Neuronal stem cell (in vitro differentiated cells): ENCODE measurements at regions not wholly inside any gene's neighbourhood (a gene's known extent, or its start where the extent isn't known, plus 50 kb on each side); places are given as distances from the start of the nearest gene placed in this dataset.

ENCODE experiments used
- DNase-seq: peaks from one replicate; pipeline ENCODE4 v3.0.0-alpha.2; 2013; ENCODE audit warnings: low spot score
- H2AFZ ChIP-seq: one replicate; pipeline ENCODE4 v1.6.1; 2013; ENCODE audit warnings: mild to moderate bottlenecking, low read length, inconsistent platforms
- H2AK5ac ChIP-seq: 2 replicates; pipeline ENCODE4 v1.6.1; 2013; ENCODE audit warnings: low read depth, mild to moderate bottlenecking, inconsistent platforms, low read length, moderate library complexity, mixed read lengths
- H2BK120ac ChIP-seq: 2 replicates; pipeline ENCODE4 v1.6.1; 2013; ENCODE audit warnings: low read depth, mild to moderate bottlenecking, inconsistent platforms, low read length, moderate library complexity, mixed read lengths
- H2BK12ac ChIP-seq: one replicate; pipeline ENCODE4 v1.6.1; 2013; ENCODE audit warnings: low read length, inconsistent platforms
- H2BK15ac ChIP-seq: 2 replicates; pipeline ENCODE4 v1.6.1; 2013; ENCODE audit warnings: mild to moderate bottlenecking, low read length, inconsistent platforms, mixed read lengths
- H2BK5ac ChIP-seq: one replicate; pipeline ENCODE4 v1.6.1; 2013; ENCODE audit warnings: inconsistent platforms, mild to moderate bottlenecking, low read length, moderate library complexity
- H3K14ac ChIP-seq: one replicate; pipeline ENCODE4 v1.6.1; 2013; ENCODE audit warnings: low read length, inconsistent platforms
- H3K18ac ChIP-seq: 2 replicates; pipeline ENCODE4 v1.6.1; 2013; ENCODE audit warnings: low read length, inconsistent platforms
- H3K23ac ChIP-seq: 2 replicates; pipeline ENCODE4 v1.6.1; 2013; ENCODE audit warnings: low read depth, mild to moderate bottlenecking, mixed read lengths, low read length, inconsistent platforms; ENCODE audit not compliant: poor library complexity
- H3K27ac ChIP-seq: replicated peaks from 3 replicates; pipeline ENCODE4 v1.5.1; 2013; ENCODE audit warnings: low read length, inconsistent platforms
- H3K27me3 ChIP-seq, 3 experiments: 2 replicates each; pipeline ENCODE4 v1.6.1; 2013; ENCODE audit warnings: low read length in 3 of 3, mild to moderate bottlenecking in 2 of 3, inconsistent platforms in 1 of 3, low read depth in 1 of 3, mixed read lengths in 1 of 3, moderate library complexity in 1 of 3; ENCODE audit not compliant: control insufficient read depth in 3 of 3, insufficient read depth in 3 of 3
- H3K36me3 ChIP-seq, 2 donors: replicated peaks in 1 of 2; 2 replicates each; pipeline ENCODE4 v1.6.1; 2013; ENCODE audit warnings: low read length in 2 of 2; ENCODE audit not compliant: control insufficient read depth in 2 of 2, insufficient read depth in 2 of 2
- H3K4ac ChIP-seq: 2 replicates; pipeline ENCODE4 v1.6.1; 2013; ENCODE audit warnings: inconsistent platforms, mild to moderate bottlenecking, low read length, moderate library complexity
- H3K4me1 ChIP-seq, 2 donors: 1 replicate in 1 of 2; 2 replicates in 1 of 2; pipeline ENCODE4 v1.6.1; 2013; ENCODE audit warnings: low read length in 2 of 2, low read depth in 1 of 2; ENCODE audit not compliant: control insufficient read depth in 2 of 2, insufficient read depth in 1 of 2
- H3K4me2 ChIP-seq: one replicate; pipeline ENCODE4 v1.6.1; 2013; ENCODE audit warnings: mild to moderate bottlenecking, low read length, inconsistent platforms; ENCODE audit not compliant: insufficient read depth, poor library complexity, severe bottlenecking
- H3K4me3 ChIP-seq, 2 donors: 2 replicates each; pipeline ENCODE4 v1.5.1; 2013; ENCODE audit warnings: low read length in 2 of 2, mild to moderate bottlenecking in 2 of 2, inconsistent platforms in 1 of 2, moderate library complexity in 1 of 2
- H3K79me1 ChIP-seq: one replicate; pipeline ENCODE4 v1.6.1; 2013; ENCODE audit warnings: low read depth, mild to moderate bottlenecking, inconsistent platforms, low read length, moderate library complexity
- H3K9ac ChIP-seq: one replicate; pipeline ENCODE4 v1.6.1; 2013; ENCODE audit warnings: mild to moderate bottlenecking, low read depth, low read length, inconsistent platforms; ENCODE audit not compliant: poor library complexity
- H3K9me3 ChIP-seq, 2 donors: replicated peaks in 1 of 2; 2 replicates each; pipeline versions ENCODE3 to v1.6.1; 2013; ENCODE audit warnings: low read length in 2 of 2, mild to moderate bottlenecking in 2 of 2, inconsistent platforms in 1 of 2, low read depth in 1 of 2, mixed read lengths in 1 of 2, moderate library complexity in 1 of 2; ENCODE audit not compliant: control insufficient read depth in 2 of 2, insufficient read depth in 1 of 2
- H4K8ac ChIP-seq: one replicate; pipeline ENCODE4 v1.6.1; 2013; ENCODE audit warnings: low read depth, mild to moderate bottlenecking, inconsistent platforms, low read length, moderate library complexity
- H4K91ac ChIP-seq: one replicate; pipeline ENCODE4 v1.6.1; 2013; ENCODE audit warnings: low read length, low read depth, mild to moderate bottlenecking, inconsistent platforms; ENCODE audit not compliant: poor library complexity
- WGBS, 2 donors: extraction: QIAGEN DNeasy Blood & Tissue Kit; methylation state at CpG; one replicate each; pipeline ENCODE4 v1.1.7; 2013; ENCODE audit warnings: missing lambda C conversion rate in 2 of 2, mixed read lengths in 1 of 2; ENCODE audit not compliant: insufficient read length in 2 of 2, insufficient replicate concordance in 1 of 2; ENCODE audit errors: extremely low coverage in 2 of 2; 5-methylcytosine and 5-hydroxymethylcytosine counted together

- Histone ChIP-seq H3K27me3 (no peaks in the 10 kb centered on the region), H3K79me1 (no peaks in the 10 kb centered on the region), H2BK12ac (no peak overlapping the region), H3K4me3 (no peak overlapping the region), H2AK5ac (no peak overlapping the region), H3K9ac (no peak overlapping the region), H3K36me3 (no peaks in the 10 kb centered on the region), H3K4me1 (no peaks in the 10 kb centered on the region), H3K4me2 (no peak overlapping the region), H4K91ac (no peak overlapping the region), H3K27ac (no peak overlapping the region), H3K4ac (no peak overlapping the region), H3K18ac (no peak overlapping the region), H3K9me3 (no peaks in the 10 kb centered on the region), H2BK15ac (no peak overlapping the region), H4K8ac (no peak overlapping the region), H3K23ac (no peak overlapping the region), H3K14ac (no peak overlapping the region), H2BK120ac (no peak overlapping the region), H2BK5ac (no peak overlapping the region), H2AFZ (no peak overlapping the region)
- WGBS, 2 donors: no CpG with 5 or more reads among the region's 5 CpGs
- no peak for DNase-seq
Observed at GRCh38 chr16:76854234-76854633, 336.8 kb upstream of the MON1B start.

- Histone ChIP-seq H4K8ac (no peak overlapping the region), H3K4me3 (no peak overlapping the region), H2BK120ac (no peak overlapping the region), H3K4ac (no peak overlapping the region), H2AK5ac (no peak overlapping the region), H3K18ac (no peak overlapping the region), H3K4me2 (no peak overlapping the region), H3K27ac (no peak overlapping the region), H3K79me1 (no peaks in the 10 kb centered on the region), H3K36me3 (no peaks in the 10 kb centered on the region), H3K9me3 (no peaks in the 10 kb centered on the region), H2BK5ac (no peak overlapping the region), H2BK12ac (no peak overlapping the region), H2AFZ (no peak overlapping the region), H4K91ac (no peak overlapping the region), H3K14ac (no peak overlapping the region), H2BK15ac (no peak overlapping the region), H3K23ac (no peak overlapping the region), H3K27me3 (no peaks in the 10 kb centered on the region), H3K9ac (no peak overlapping the region), H3K4me1 (no peaks in the 10 kb centered on the region)
- DNase-seq: no peak
- no CpG with 5 or more reads among the region's 1 CpG for WGBS, 2 donors
Observed at GRCh38 chr16:76856112-76856511, 334.9 kb upstream of the MON1B start.

GRCh38 chr16:76857402-76857801, 333.6 kb upstream of the MON1B start:
- H4K91ac ChIP-seq: no peak overlapping the region
- no peaks in the 10 kb centered on the region for H3K27me3 ChIP-seq
- H2BK120ac ChIP-seq: no peak overlapping the region
- no peak overlapping the region for H3K27ac ChIP-seq
- no peaks in the 10 kb centered on the region for H3K36me3 ChIP-seq
- no peak overlapping the region for H2BK15ac ChIP-seq
- H3K14ac ChIP-seq: no peak overlapping the region
- no peaks in the 10 kb centered on the region for H3K4me1 ChIP-seq
- H3K4ac ChIP-seq: no peak overlapping the region
- H2AK5ac ChIP-seq: no peak overlapping the region
- no peak overlapping the region for H3K9ac ChIP-seq
- DNase-seq: no peak
- WGBS, 2 donors: no CpG with 5 or more reads among the region's 1 CpG
- H2AFZ ChIP-seq: no peak overlapping the region
- no peaks in the 10 kb centered on the region for H3K79me1 ChIP-seq
- H3K23ac ChIP-seq: no peak overlapping the region
- H3K9me3 ChIP-seq: no peaks in the 10 kb centered on the region
- H3K4me2 ChIP-seq: no peak overlapping the region
- no peak overlapping the region for H2BK5ac ChIP-seq
- H4K8ac ChIP-seq: no peak overlapping the region
- no peak overlapping the region for H2BK12ac ChIP-seq
- H3K4me3 ChIP-seq: no peak overlapping the region
- H3K18ac ChIP-seq: no peak overlapping the region

- Histone ChIP-seq H2AFZ (no peak overlapping the region), H3K23ac (no peak overlapping the region), H3K4me1 (no peaks in the 10 kb centered on the region), H4K8ac (no peak overlapping the region), H3K4me3 (no peak overlapping the region), H3K27me3 (no peaks in the 10 kb centered on the region), H2BK12ac (no peak overlapping the region), H3K18ac (no peak overlapping the region), H2BK120ac (no peak overlapping the region), H2AK5ac (no peak overlapping the region), H3K4ac (no peak overlapping the region), H4K91ac (no peak overlapping the region), H3K27ac (no peak overlapping the region), H3K4me2 (no peak overlapping the region), H2BK15ac (no peak overlapping the region), H3K79me1 (no peaks in the 10 kb centered on the region), H3K9me3 (no peaks in the 10 kb centered on the region), H3K36me3 (no peaks in the 10 kb centered on the region), H3K14ac (no peak overlapping the region), H2BK5ac (no peak overlapping the region), H3K9ac (no peak overlapping the region)
- no peak for DNase-seq
Observed at GRCh38 chr16:76862901-76863300, 328.1 kb upstream of the MON1B start.
